HG02759 (cell line): ENCODE measurements at regions not wholly inside any gene's neighbourhood (a gene's known extent, or its start where the extent isn't known, plus 50 kb on each side); places are given as distances from the start of the nearest gene placed in this dataset.
"Not testable (repeated sequence)": the region's sequence is repeated elsewhere in the genome, so short reads cannot be mapped to it uniquely, and the experiment has no call there.

Experiments
- ATAC-seq: cut with Tn5 transposase; IDR thresholded peaks from one replicate; pipeline ENCODE4 v1.9.1; 2021; ENCODE audit warnings: mild to moderate bottlenecking, moderate library complexity; ENCODE audit not compliant: unreplicated experiment

DNA sequence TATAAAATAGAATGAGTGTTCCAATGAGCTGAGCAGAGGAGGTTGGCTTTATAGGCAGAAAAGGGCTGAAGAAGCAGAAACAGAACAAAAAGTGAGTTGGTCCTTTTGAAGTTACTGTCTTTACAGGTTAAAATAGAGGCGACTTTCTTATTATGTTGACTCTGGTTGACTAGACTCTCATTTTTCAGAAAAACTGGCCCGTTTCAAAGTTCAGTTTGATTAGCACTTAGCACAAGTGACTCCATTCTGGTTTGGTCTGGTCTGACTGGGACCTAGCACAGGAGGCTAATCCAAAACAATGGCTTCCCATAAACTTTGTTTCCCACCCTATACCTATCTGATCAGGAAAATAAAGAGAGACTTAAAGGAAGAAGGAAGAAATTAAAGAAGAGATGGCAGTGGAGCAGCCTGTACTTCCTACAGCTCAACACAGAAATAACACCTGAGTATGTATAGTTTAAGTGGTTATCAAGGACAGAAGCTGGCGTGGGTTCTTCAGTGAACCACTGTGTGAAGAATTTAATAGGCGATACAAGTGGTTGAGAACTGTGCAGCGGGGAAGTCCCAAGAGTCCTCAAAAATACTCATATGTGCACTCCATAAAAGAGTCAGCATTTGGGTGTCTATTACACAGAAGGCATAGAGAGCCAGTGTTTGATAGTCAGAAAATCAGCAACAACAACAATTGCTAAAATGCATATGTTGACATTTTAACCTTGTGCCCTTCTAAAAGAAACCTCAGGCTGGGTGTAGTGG is 554.8 kb upstream of the HTR2C start:
- ATAC-seq, result no peak

GRCh38 chrX:114017086-114017485 is 566.8 kb upstream of the HTR2C start:
- ATAC-seq, result no peak

DNA sequence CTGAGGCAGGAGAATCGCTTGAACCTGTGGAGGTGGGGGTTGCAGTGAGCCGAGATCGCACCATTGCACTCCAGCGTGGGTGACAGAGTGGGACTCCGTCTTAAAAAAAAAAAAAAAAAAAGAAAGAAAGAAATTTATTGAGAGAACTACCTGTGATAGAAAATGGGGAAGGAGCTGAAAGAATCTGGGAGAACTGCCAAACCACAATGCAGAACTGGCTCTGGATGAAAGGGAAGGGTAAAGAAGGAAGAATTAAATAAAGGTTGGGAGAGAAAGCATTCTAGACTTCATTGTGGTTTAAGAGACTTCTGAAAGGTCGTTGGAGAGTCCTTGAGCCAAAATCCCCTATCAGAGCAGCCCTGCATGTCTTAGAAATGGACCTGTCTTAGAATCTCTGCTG is 567.9 kb upstream of the HTR2C start:
- no peak for ATAC-seq

GRCh38 chrX:114006664-114007063 is 577.2 kb upstream of the HTR2C start:
- ATAC-seq, result no peak

DNA sequence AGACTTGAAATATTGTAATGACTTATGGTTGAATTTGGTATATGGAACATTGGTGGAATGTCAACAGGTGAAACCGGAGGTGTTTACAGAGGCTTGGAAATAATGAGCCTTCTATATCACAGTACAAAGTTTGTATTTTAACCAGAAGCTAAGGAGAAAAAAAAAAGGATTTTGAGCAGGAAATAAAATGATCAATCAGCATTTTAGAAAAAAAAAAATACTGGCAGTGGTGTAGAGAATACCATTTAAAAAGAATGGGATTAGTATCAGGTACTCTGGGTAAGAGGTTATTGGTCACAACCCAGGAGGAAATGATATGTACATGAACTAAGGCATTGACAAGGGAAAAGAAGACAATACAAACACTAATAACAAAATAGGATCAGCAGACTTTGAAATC is 587.1 kb upstream of the HTR2C start:
- no peak for ATAC-seq

DNA sequence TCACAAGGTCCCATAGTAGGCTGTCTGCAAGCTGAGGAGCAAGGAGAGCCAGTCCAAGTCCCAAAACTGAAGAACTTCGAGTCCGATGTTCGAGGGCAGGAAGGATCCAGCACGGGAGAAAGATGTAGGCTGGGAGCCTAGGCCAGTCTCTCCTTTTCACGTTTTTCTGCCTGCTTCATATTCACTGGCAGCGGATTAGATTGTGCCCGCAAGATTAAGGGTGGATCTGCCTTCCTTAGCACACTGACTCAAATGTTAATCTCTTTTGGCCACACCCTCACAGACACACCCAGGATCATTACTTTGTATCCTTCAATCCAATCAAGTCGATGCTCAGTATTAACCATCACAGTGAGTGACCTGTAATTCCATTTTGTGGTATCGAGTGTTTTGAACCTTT is 592.2 kb upstream of the HTR2C start:
- not testable (repeated sequence) for ATAC-seq

- not testable (repeated sequence) for ATAC-seq
Observed at GRCh38 chrX:113990669-113991068, 593.2 kb upstream of the HTR2C start.

- ATAC-seq, result not testable (repeated sequence)
Observed at GRCh38 chrX:113988315-113988935, 595.5 kb upstream of the HTR2C start.

GRCh38 chrX:113986427-113986826 is 597.5 kb upstream of the HTR2C start:
- no peak for ATAC-seq

DNA sequence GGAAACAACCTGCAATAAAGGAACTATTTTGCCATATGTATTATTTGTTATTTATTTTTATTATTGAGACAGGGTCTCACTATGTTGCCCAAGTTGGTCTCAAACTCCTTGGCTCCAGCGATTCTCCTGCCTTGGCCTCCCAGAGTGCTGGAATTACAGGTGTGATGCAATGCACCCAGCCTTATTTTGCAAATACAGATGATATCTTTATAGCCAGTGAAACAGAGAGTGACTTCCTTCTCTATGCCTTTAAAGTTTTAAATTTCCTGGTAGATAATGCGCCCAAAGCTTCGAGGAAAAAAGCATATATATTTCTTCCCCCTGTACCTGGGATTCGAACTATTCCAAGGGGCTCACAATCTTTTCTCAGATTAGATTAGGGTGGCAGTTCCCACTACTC is 601.1 kb upstream of the HTR2C start:
- ATAC-seq, result no peak

DNA sequence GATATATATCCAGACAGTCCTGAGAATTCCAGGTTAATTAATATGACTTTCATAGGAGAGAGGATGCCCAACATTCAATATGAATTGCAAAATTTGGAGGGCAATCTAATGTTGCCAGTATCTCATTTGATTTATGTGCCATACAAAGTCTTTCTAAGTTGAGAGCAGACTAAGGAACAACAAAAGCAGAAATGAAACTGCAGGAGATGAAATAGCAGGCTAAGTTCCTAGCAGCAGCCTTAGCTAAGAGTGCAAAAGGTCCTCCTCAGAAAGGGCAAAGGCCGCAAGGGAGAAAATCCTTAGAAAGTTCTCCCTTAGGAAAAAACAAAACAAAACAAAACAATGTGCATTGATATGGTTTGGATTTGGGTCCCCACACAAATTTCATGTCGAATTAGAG is 602.9 kb upstream of the HTR2C start:
- no peak for ATAC-seq

DNA sequence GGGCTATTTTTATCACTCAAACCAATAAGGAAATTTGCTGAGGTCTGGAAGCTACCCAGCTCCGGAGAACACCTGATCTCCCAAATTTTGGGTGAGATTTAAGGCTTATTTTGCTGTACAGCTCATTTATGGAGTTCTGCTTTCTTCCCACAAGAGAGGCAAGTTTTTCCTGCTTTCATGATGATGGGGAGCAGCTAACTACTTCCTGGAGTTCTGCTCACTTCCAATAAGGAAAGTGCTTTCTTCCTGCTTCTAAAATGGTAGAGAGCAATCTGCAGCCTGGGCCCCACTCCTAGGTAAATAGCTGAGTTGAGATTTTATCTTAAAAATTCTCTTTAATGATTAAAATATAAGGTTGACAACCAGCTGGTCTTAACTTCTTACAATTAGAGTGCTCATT is 606.0 kb upstream of the HTR2C start:
- ATAC-seq, result no peak

DNA sequence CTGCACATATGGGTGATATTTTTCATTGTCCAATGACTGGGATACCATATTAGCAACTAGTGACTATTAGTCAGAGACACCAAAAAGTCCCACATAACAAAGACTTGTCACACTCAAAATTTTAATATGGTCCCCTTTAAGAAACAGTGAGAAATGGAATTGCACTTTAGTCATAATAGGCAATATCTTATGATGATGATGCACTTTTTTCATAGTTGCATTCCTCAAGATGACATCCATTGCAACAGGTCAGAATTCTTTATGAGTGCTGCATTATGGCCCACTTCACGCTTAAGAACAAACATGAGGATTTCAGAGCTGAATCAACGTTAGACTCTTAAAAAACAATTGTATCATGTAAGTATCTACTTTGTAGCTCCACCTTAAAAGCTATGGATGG is 608.4 kb upstream of the HTR2C start:
- no peak for ATAC-seq

- no peak for ATAC-seq
Observed at GRCh38 chrX:113974881-113975280, 609.0 kb upstream of the HTR2C start.

DNA sequence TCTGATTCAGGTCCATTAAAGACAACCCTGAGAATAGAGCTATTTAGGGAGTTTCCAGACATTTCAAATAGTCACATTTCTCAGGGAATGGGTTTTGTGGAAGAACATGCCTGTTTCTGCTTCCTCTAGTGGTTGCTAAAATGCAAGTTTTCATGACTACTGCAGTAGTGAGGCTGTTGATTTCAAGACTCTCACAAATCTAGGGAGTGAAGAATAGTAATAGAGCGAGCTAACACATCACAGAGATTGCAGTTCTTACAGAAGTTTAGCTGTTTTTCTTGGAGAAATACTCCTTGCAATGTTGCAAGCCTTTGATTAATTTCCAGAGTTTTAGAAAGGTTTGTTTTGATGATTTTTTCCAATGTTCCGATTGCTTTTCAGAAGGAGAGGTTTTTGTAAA is 610.2 kb upstream of the HTR2C start:
- no peak for ATAC-seq

GRCh38 chrX:113966791-113967190 is 617.1 kb upstream of the HTR2C start:
- ATAC-seq, result no peak

DNA sequence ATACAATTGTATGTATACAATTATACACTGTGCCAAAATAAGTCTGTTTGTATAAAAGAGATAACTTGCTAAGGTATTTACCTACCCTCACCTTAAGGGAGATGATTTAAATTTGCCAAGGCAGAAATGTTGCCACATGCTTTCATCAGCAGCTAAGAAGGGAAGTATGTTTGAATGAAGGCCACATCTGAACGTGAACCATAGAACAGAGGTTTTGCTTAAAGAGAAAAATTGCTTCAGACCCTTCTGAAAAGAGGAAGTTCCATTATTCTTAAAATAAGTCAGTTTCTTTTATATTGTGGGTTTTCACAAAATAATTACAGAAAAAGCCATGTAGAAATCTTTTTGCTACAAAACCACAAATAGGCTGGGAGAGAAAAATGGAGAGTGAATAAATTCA is 621.5 kb upstream of the HTR2C start:
- ATAC-seq, result no peak

- no peak for ATAC-seq
Observed at GRCh38 chrX:113959912-113960626, 623.8 kb upstream of the HTR2C start.

- ATAC-seq, result no peak
Observed at GRCh38 chrX:113956936-113957335, 627.0 kb upstream of the HTR2C start.

DNA sequence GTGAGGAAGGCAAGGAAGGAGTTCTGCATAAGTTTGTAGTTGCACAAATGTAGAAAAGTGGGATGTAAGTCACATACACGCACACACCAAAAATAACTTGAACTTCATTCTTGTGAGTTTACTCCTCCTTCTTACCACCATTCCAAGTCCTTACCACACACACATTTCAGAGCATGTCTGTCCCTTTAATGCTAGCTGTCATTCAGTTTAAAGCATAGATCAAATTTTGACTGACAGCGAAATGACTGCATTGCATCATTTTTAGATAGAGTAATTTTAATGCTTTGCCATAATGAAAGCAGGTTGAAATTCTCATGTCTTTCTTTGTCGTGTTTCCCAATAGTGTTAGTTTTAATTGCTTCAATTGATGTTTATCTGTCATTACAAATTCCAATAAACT is 629.6 kb upstream of the HTR2C start:
- ATAC-seq, result no peak

DNA sequence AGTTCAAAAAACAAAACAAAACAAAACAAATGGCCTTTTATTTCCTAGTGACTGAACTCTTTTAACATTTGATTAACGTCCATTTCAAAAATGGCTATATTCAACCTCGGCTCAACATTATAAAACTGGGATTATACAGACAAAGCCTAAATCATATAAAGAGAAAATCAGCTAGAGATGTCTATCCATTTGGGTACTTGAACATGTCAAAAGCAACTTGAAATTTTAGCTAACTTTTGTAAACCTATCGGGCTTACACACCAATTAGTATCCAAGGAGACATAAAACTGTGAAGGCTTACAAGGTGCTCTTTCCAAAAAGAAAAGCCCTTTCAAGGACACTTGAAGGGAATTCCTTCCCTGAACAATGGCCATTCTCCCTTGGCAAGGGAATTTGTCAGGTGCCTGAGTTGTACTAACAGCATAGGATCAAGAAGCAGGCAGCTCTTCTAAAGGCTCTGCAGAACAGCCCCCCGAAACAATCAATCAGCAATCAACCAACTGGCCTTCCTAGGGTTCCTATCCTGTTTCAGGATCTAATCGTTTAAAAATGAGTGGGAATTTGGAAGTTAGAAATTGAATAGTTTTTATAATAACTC is 633.7 kb upstream of the HTR2C start:
- no peak for ATAC-seq

- ATAC-seq, result no peak
Observed at GRCh38 chrX:113947548-113947947, 636.3 kb upstream of the HTR2C start.
